ENCODE measurements at regions not wholly inside any gene's neighbourhood (a gene's known extent, or its start where the extent isn't known, plus 50 kb on each side); places are given as distances from the start of the nearest gene placed in this dataset.

GRCh38 chr10:83636826-83637225, 502.5 kb upstream of the GHITM start:
- POLR2A ChIA-PET = no interaction called here
- no peak for FAIRE-seq
- TF ChIP-seq EP300 (IDR thresholded peaks at IDR 0.05) (no peak), ZC3H11A (IDR thresholded peaks at IDR 0.05) (no peak), NR3C1 (IDR thresholded peaks at IDR 0.05) (no peak), RFX5 (IDR thresholded peaks at IDR 0.05) (no peak), HMGXB4 (CRISPR knock-in tag; IDR thresholded peaks at IDR 0.05; ENCODE audit: borderline replicate concordance) (no peak)
- no peak for ATAC-seq
- Histone ChIP-seq H3K4me3 (no peak overlapping the region), H3K9me3 (no peaks in the 10 kb centered on the region; the same call in 2 of the 3 replicates), H3K4me1 (no peaks in the 10 kb centered on the region), H3K27ac (no peak overlapping the region), H3K4me2 (no peak overlapping the region)
- 10% methylated on average over 3 of the region's 3 CpGs for WGBS (ENCODE audit: missing lambda C conversion rate)
- DNase-seq (ENCODE audit: low read depth in 1 of 2, low spot score in 1 of 2) = no peak
- CTCF ChIA-PET = no interaction called here

- no peak for FAIRE-seq
- DNase-seq (ENCODE audit: low read depth in 1 of 2, low spot score in 1 of 2) = no peak
- ChIA-PET CTCF (no interaction called here), POLR2A (no interaction called here)
- H3K9me3 ChIP-seq = no peaks in the 10 kb centered on the region
- TF ChIP-seq ATOH8 (CRISPR knock-in tag; IDR thresholded peaks at IDR 0.05; ENCODE audit: low read depth) (no peak), GATA3 (IDR thresholded peaks at IDR 0.05; ENCODE audit: borderline replicate concordance) (no peak), HOXA7 (CRISPR knock-in tag; IDR thresholded peaks at IDR 0.05) (no peak), MAZ (IDR thresholded peaks at IDR 0.05; ENCODE audit: borderline replicate concordance, low read depth, low read length) (no peak), FOSL2 (IDR thresholded peaks at IDR 0.05) (no peak), FOSL2 (CRISPR knock-in tag; IDR thresholded peaks at IDR 0.05) (no peak), BCL3 (IDR thresholded peaks at IDR 0.05) (no peak), SMC3 (IDR thresholded peaks at IDR 0.05) (no peak), EHF (CRISPR knock-in tag; IDR thresholded peaks at IDR 0.05) (no peak), HEYL (CRISPR knock-in tag; IDR thresholded peaks at IDR 0.05) (no peak), HOXB13 (CRISPR knock-in tag; IDR thresholded peaks at IDR 0.05; ENCODE audit: low read depth) (no peak), POLR2AphosphoS2 (conservative IDR thresholded peaks at IDR 0.05; ENCODE audit: low read length) (no peak), HES2 (IDR thresholded peaks at IDR 0.05) (no peak), USF2 (IDR thresholded peaks at IDR 0.05) (no peak), CTCF (IDR thresholded peaks at IDR 0.05) (no peak), JUNB (IDR thresholded peaks at IDR 0.05) (no peak), ZC3H11A (IDR thresholded peaks at IDR 0.05) (no peak), MAFK (IDR thresholded peaks at IDR 0.05; ENCODE audit: partially characterized antibody) (no peak), CBX8 (IDR thresholded peaks at IDR 0.05) (no peak), MYC (IDR thresholded peaks at IDR 0.05; ENCODE audit: borderline replicate concordance, low read length) (no peak)
- no peaks in the 10 kb centered on the region for H3K4me1 ChIP-seq
- ATAC-seq = no peak
- H3K4me3 ChIP-seq = no peak overlapping the region
- no peak overlapping the region for H3K4me2 ChIP-seq
- no peak overlapping the region for H3K27ac ChIP-seq
These were observed 491.8 kb upstream of the GHITM start for GRCh38 chr10:83647526-83647925.

All from A549 (cell line).